ENCODE measurements at regions not wholly inside any gene's neighbourhood (a gene's known extent, or its start where the extent isn't known, plus 50 kb on each side); places are given as distances from the start of the nearest gene placed in this dataset.
"Not testable (repeated sequence)": the region's sequence is repeated elsewhere in the genome, so short reads cannot be mapped to it uniquely, and the experiment has no call there.

DNA sequence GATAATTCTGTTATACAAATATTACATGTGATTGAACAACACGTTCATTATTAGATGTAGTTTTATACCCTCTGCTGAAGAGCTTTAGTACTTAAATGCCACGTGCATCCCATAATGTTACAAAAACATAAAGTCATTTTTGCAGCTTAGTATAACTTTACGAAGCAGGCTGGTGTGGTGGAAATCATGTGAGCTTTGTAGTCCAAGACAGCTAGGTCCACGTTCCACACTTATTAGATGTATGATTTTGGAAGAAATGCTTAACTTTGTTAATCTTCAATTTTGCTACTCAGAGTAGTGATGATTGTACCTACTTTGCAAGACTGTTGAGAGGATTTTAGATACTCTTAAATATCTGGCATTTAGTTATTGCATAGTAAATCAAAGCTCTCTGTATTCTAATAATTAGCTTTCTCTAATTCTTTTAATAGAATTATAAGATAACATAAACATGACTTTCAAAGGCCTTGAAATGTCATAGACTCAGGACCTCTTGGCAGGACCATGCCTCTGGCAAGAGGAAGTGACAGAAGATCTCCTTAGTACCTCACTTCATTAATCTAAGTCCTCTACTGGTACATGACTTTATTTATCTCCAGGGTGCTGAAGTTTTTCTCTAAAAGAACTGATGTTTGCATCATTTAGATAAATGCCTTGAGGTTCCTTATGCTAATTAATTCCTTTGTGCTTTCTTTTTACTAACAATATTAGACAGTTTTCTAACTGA, 153.7 kb downstream of the PCDH20 start:
- Mint-ChIP-seq H3K9me3 (peaks cover 20% of the 10 kb centered on the region), H3K36me3 (ENCODE audit: insufficient read depth) (no peaks in the 10 kb centered on the region), H3K27me3 (no peaks in the 10 kb centered on the region), H3K4me3 (no peak overlapping the region), H3K4me1 (no peaks in the 10 kb centered on the region), H3K27ac (ENCODE audit: low read depth) (no peak overlapping the region)
- ATAC-seq (replicated peaks; ENCODE audit: extremely low read depth, poor library complexity, severe bottlenecking) (no peak), DNase-seq (ENCODE audit: low spot score in 2 of 2) (no peak)

DNA sequence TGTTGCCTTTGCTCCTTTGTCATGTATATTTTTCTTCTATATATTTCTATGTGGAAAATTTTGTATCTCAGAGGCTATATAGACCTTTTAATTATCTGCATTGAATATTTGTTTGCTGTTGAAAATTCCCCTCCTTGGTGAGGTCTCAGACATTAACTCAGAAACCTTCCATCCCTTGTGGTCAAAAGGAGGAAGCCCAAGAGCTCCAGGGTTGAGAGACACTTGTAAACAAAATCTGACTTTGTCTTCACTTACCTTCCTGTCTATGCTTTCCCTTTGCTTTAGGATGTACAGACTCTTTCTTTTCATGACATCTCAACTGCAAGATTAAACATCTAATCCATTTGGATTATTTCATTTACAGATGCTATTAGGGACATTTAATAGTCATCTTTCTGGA, 157.5 kb downstream of the PCDH20 start:
- no peak overlapping the region for H3K4me3 Mint-ChIP-seq
- H3K27ac Mint-ChIP-seq (ENCODE audit: low read depth): no peak overlapping the region
- no peaks in the 10 kb centered on the region for H3K27me3 Mint-ChIP-seq
- ATAC-seq (replicated peaks; ENCODE audit: extremely low read depth, poor library complexity, severe bottlenecking) (no peak), DNase-seq (ENCODE audit: low spot score in 2 of 2) (no peak)
- H3K9me3 Mint-ChIP-seq: peaks cover 15% of the 10 kb centered on the region
- H3K4me1 Mint-ChIP-seq: no peaks in the 10 kb centered on the region
- no peaks in the 10 kb centered on the region for H3K36me3 Mint-ChIP-seq (ENCODE audit: insufficient read depth)

DNA sequence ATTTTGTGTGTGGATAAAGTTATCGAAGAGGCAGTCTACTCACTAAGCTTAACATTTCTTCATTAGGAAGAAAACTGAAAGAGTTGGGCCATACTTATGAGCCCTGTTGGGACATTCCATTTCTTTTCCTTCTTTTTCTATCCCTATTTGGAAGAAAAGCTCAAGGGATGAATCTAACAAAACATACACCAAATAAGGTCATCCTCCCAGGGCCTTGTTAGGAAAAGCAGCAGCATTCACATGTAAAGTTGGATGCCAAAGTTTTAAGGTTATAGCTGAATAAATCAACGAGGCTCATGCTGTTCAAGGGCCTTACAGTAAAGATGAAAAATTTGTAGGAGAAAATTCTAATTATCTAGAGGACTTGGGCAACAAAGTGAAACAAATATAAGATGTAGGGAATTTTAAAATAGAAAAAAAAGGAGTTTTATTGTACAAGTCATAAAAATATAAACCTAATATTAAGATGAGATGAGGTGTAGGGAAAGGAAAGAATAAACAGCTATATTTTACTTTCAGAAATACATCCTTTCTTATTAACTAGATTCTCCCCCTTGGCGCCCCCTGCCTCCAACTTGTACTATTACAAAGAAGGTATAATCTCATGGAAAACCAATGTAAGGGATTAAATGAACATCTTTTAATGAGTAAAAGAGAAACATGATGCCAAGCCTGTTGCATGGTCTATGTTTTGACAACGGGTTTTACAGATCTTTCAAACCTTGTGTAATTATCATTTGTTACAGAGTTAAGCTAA, 160.4 kb downstream of the PCDH20 start:
- H3K36me3 Mint-ChIP-seq (ENCODE audit: insufficient read depth): no peaks in the 10 kb centered on the region
- H3K4me1 Mint-ChIP-seq: no peaks in the 10 kb centered on the region
- no peaks in the 10 kb centered on the region for H3K27me3 Mint-ChIP-seq
- peaks cover 22% of the 10 kb centered on the region for H3K9me3 Mint-ChIP-seq
- ATAC-seq (replicated peaks; ENCODE audit: extremely low read depth, poor library complexity, severe bottlenecking) (no peak), DNase-seq (ENCODE audit: low spot score in 2 of 2) (no peak)
- H3K4me3 Mint-ChIP-seq: no peak overlapping the region
- no peak overlapping the region for H3K27ac Mint-ChIP-seq (ENCODE audit: low read depth)

DNA sequence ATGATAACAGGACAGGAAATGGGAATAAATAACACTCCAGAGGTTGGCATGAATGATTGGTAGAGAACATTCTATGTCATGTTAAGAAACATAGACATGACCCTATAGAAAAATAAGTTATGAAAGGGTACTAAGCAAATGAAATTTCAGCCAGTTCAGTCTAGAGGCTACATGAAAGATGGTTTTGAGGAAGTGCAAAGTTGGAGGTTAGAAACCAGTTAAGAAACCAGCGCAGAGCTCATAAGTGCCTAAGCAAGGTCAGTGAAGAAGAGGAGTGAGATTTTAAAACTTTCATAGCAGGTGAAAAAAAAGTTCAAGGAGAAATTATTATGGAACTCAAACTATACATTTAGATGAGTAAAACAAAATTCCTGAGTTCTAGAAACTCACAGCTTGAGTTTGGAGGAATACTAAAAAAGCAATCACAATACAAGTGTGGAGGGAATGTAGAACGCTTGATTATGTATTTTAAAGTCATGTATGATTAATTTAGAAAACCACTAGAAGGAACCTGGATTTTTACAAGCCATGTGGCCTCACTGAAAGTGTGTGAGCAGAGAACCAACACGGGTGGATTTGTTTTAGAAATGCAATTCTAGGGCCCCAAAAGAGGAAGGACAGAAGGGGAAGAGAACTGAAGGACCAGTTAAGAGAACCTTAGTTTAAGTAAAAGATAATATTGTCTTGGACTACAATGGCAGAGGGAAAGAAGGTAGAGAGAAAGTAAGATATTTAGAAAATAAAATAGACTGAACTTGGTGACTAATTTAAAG, 162.4 kb downstream of the PCDH20 start:
- no peaks in the 10 kb centered on the region for H3K4me1 Mint-ChIP-seq
- H3K27ac Mint-ChIP-seq (ENCODE audit: low read depth): no peak overlapping the region
- H3K27me3 Mint-ChIP-seq: no peaks in the 10 kb centered on the region
- no peak for DNase-seq (ENCODE audit: low spot score in 2 of 2)
- H3K36me3 Mint-ChIP-seq (ENCODE audit: insufficient read depth): no peaks in the 10 kb centered on the region
- no peak overlapping the region for H3K4me3 Mint-ChIP-seq
- no peak for ATAC-seq (replicated peaks; ENCODE audit: extremely low read depth, poor library complexity, severe bottlenecking)
- H3K9me3 Mint-ChIP-seq: peaks cover 22% of the 10 kb centered on the region

DNA sequence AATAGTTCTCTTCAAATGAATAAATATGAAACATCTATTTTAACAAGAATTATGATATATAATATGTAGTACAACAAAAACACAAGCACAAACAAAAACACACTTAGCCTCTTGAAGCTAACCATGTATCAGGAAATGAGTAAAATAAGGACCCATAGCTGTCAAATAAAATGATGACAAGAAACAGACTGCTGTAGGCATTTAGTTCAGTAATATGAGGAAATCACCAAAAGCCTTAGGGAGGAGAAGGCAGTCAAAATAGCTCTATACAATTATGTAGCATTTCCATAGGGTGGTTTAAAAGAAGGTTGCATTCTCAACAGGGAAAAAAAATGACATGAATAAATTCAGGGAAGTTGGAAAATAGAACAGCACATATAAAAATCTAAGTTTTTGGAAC, 163.4 kb downstream of the PCDH20 start:
- ATAC-seq (replicated peaks; ENCODE audit: extremely low read depth, poor library complexity, severe bottlenecking): no peak
- no peak for DNase-seq (ENCODE audit: low spot score in 2 of 2)
- Mint-ChIP-seq H3K27ac (ENCODE audit: low read depth) (no peak overlapping the region), H3K4me3 (no peak overlapping the region), H3K9me3 (peaks cover 18% of the 10 kb centered on the region), H3K36me3 (ENCODE audit: insufficient read depth) (no peaks in the 10 kb centered on the region), H3K27me3 (no peaks in the 10 kb centered on the region), H3K4me1 (no peaks in the 10 kb centered on the region)

DNA sequence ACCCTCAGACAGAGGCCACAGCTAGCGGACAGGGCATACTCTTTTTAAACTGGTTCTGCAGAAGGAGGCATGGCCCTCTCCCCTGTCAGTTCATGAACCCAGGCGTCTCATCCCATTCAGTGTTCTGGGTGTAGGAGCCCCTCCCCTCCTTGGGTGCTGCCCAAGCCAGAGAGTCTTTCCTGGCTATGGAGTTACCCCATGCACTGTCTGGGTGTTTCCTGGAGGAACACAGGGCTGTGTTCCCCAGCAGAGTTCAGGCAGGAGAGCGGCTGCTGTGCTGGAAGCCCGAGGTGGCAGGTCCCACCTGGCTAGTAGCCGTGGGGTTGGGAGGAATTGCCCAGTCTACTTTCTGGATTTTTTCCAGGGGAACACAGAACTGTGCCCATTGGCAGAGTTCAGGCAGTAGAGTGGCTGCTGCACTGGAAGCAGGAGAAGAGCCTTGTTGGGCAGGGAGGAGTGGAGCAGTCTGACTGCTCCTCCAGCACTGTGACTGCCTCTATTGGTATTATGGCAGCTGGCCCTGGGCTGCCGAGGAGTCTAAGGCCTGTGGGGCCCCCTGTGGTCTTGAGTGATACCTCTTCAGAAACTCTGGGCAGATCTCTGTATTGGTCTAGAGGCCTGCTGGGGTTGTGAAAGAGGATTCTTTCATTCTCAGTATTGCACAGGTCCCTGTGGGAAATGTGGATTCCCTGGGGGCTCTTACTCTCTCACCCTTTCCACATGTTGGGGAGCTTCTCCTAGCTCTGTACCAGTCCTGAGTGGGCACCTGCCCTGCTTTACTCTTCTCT, 168.3 kb downstream of the PCDH20 start:
- H3K36me3 Mint-ChIP-seq (ENCODE audit: insufficient read depth): no peaks in the 10 kb centered on the region
- no peak overlapping the region for H3K4me3 Mint-ChIP-seq
- no peak for DNase-seq (ENCODE audit: low spot score in 2 of 2)
- no peaks in the 10 kb centered on the region for H3K27me3 Mint-ChIP-seq
- H3K9me3 Mint-ChIP-seq: peaks cover 6% of the 10 kb centered on the region
- no peak for ATAC-seq (replicated peaks; ENCODE audit: extremely low read depth, poor library complexity, severe bottlenecking)
- no peak overlapping the region for H3K27ac Mint-ChIP-seq (ENCODE audit: low read depth)
- no peaks in the 10 kb centered on the region for H3K4me1 Mint-ChIP-seq

DNA sequence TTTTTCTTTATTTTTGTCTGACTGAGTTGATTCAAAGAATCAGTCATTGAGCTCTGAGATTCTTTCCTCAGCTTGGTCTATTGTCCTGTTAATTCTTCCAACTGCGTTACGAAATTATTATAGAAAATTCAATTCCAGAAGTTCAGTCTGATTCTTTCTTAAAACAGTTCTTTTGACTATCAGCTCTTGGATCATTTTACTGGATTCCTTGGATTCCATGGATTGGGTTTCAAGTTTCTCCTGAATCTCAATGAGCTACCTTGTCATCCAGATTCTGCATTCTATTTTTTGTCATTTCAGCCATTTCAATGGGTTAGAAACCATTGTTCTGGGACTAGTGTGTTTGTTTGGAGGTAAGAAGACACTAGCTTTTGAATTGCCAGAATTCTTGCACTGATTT, 169.3 kb downstream of the PCDH20 start:
- ATAC-seq (replicated peaks; ENCODE audit: extremely low read depth, poor library complexity, severe bottlenecking): no peak
- no peaks in the 10 kb centered on the region for H3K36me3 Mint-ChIP-seq (ENCODE audit: insufficient read depth)
- peaks cover 6% of the 10 kb centered on the region for H3K9me3 Mint-ChIP-seq
- H3K27me3 Mint-ChIP-seq: no peaks in the 10 kb centered on the region
- no peak overlapping the region for H3K4me3 Mint-ChIP-seq
- DNase-seq (ENCODE audit: low spot score in 2 of 2): no peak
- no peak overlapping the region for H3K27ac Mint-ChIP-seq (ENCODE audit: low read depth)
- H3K4me1 Mint-ChIP-seq: no peaks in the 10 kb centered on the region

DNA sequence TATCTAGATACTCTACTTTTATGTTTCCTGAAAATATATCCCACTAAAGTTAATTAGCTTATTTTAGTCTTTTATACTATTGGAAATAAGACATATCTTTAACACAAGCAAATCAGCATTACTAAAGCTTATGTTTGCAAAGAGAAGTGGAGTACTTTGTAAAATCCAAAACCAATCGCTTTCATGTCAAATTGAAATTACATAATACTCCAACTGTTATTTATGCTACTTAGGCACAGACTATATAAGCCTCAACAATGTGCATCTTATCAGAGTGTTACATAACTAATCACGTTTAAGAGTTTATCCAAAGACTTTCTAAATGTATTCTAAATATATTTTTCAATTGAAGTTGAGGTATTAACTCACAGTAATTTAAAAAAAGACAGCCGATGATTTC, 200.0 kb downstream of the PCDH20 start:
- H3K4me3 Mint-ChIP-seq: no peak overlapping the region
- no peak for DNase-seq (ENCODE audit: low spot score in 2 of 2)

DNA sequence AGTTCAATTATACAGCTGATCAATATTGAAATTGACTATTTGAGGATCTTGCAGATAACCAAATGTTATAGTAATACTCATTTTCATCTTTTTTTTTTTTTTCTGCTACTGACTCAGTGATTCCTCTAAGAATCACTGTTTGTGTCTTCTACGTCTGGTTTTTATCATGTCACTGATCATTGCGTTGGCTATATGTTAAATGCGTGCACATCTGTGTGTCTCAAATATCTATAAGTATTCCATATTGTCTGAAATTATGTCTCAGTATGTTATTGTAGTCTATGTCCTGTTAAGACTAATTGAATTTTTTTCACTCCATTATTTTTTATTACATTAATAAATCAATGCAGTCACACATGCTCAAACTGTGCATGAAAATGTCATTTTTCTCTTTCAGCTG, 200.5 kb downstream of the PCDH20 start:
- Mint-ChIP-seq H3K36me3 (ENCODE audit: insufficient read depth) (no peaks in the 10 kb centered on the region), H3K27me3 (no peaks in the 10 kb centered on the region), H3K9me3 (peaks cover 24% of the 10 kb centered on the region), H3K27ac (ENCODE audit: low read depth) (no peak overlapping the region), H3K4me3 (no peak overlapping the region), H3K4me1 (no peaks in the 10 kb centered on the region)
- no peak for DNase-seq (ENCODE audit: low spot score in 2 of 2)
- ATAC-seq (replicated peaks; ENCODE audit: extremely low read depth, poor library complexity, severe bottlenecking): no peak

More for the DNA sequence above, 200.0 kb downstream of the PCDH20 start:
- H3K27ac Mint-ChIP-seq (ENCODE audit: low read depth): no peak overlapping the region
- peaks cover 24% of the 10 kb centered on the region for H3K9me3 Mint-ChIP-seq
- no peaks in the 10 kb centered on the region for H3K36me3 Mint-ChIP-seq (ENCODE audit: insufficient read depth)
- H3K4me1 Mint-ChIP-seq: no peaks in the 10 kb centered on the region
- no peak for ATAC-seq (replicated peaks; ENCODE audit: extremely low read depth, poor library complexity, severe bottlenecking)
- no peaks in the 10 kb centered on the region for H3K27me3 Mint-ChIP-seq

DNA sequence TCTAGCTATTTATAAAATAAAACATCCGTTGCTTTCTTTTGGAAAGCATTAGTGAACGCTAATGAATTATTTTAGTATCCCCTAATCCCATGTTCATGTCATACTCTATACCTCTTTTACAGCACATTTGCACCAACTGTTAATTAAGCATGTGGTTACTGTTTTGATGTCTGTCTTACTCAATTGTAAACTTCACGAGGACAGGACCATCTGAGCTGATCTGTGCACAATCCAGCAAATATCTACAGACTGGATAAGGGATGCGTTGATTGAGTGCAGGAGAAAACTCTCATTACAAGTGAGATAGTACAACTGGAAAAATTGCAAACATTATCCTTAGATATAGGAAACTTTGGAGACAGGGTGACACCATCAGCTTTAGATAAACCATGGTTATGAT, 201.1 kb downstream of the PCDH20 start:
- Mint-ChIP-seq H3K27me3 (no peaks in the 10 kb centered on the region), H3K9me3 (peaks cover 23% of the 10 kb centered on the region)
- ATAC-seq (replicated peaks; ENCODE audit: extremely low read depth, poor library complexity, severe bottlenecking): no peak

DNA sequence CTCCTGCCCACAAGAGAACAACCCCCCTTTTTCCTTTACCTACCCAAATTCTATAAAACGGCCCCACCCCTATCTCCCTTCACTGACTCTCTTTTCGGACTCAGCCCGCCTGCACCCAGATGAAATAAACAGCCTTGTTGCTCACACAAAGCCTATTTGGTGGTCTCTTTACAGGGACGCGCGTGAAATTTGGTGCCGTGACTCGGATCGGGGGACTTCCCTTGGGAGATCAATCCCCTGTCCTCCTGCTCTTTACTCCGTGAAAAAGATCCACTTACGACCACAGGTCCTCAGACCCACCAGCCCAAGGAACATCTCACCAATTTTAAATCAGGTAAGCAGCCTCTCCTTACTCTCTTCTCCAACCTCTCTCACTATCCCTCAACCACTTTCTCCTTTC, 209.8 kb downstream of the PCDH20 start:
- peaks cover 22% of the 10 kb centered on the region for H3K9me3 Mint-ChIP-seq
- H3K36me3 Mint-ChIP-seq (ENCODE audit: insufficient read depth); H3K27ac Mint-ChIP-seq (ENCODE audit: low read depth); ATAC-seq (replicated peaks; ENCODE audit: extremely low read depth, poor library complexity, severe bottlenecking); H3K27me3 Mint-ChIP-seq; DNase-seq (ENCODE audit: low spot score in 2 of 2); H3K4me3 Mint-ChIP-seq; H3K4me1 Mint-ChIP-seq: not testable (repeated sequence)

More for the DNA sequence above, 201.1 kb downstream of the PCDH20 start:
- no peak for DNase-seq (ENCODE audit: low spot score in 2 of 2)
- Mint-ChIP-seq H3K4me3 (no peak overlapping the region), H3K27ac (ENCODE audit: low read depth) (no peak overlapping the region), H3K4me1 (no peaks in the 10 kb centered on the region), H3K36me3 (ENCODE audit: insufficient read depth) (no peaks in the 10 kb centered on the region)

DNA sequence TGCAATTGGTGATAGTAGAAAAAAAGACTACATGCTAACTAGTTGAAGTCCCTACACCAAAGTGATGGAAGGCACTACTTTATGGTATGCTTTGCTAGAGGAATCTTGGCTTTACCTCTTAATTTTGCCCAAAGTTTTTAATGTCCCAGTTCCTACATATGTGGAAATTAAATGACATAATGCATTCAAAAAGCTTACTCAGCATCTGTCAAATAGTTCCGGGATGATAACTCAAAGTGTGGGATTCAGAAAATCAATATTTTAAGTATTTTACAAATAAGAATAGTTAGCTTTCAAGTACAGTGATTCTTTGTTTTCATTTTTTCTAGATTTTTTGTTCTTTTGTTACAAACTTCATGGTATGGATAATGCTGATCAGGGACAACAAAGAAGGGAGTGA, 211.6 kb downstream of the PCDH20 start:
- no peak for ATAC-seq (replicated peaks; ENCODE audit: extremely low read depth, poor library complexity, severe bottlenecking)

More for the DNA sequence above, 211.6 kb downstream of the PCDH20 start:
- Mint-ChIP-seq H3K9me3 (peaks cover 28% of the 10 kb centered on the region), H3K27ac (ENCODE audit: low read depth) (no peak overlapping the region), H3K4me3 (no peak overlapping the region), H3K4me1 (no peaks in the 10 kb centered on the region), H3K36me3 (ENCODE audit: insufficient read depth) (no peaks in the 10 kb centered on the region), H3K27me3 (no peaks in the 10 kb centered on the region)
- DNase-seq (ENCODE audit: low spot score in 2 of 2): no peak

Data from central memory CD8-positive, alpha-beta T cell (primary cell).